ENCODE measurements at regions not wholly inside any gene's neighbourhood (a gene's known extent, or its start where the extent isn't known, plus 50 kb on each side); places are given as distances from the start of the nearest gene placed in this dataset.

DNA sequence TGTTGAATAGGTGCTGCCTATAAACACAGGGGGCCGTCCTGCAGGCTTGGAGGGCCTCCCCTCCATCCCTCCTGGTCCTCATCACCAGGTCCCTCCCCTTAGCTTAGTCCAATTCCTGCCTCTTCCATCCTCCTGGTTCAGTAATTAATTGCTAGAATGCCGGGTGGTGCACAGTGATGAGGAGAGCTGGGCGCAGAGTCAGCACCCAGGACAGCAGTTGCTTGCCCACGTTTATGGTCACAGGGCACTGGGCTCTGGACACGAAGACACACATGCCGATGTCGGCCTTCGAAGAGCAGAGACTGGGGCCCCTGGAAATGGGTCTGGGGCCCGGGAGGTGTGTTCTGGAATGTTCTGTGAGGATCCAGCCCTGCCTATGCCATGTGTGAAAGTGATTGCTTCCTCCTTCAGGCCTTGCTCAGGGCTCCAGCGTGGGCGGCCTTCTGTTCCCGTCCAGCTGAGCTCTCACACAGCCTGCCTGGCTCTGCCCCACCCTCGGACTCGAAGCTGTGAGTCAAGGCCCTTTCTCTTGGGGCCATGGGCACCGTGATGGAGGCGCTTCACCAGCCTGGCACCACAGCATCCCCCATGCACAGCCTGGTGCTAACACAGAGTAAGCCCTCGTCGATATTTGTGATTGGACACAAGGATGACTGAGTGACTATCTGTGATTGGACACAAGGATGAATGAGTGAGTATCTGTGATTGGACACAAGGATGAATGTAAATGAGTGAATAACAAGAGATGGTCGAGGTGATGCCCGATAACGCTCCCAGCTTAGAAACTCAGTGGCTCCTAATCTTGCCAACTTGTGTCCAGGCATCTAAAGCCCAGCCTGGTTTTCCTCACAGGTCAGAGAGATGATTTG lies 884.7 kb downstream of the BRD1 start:
- TF ChIP-seq, protein P1, sequence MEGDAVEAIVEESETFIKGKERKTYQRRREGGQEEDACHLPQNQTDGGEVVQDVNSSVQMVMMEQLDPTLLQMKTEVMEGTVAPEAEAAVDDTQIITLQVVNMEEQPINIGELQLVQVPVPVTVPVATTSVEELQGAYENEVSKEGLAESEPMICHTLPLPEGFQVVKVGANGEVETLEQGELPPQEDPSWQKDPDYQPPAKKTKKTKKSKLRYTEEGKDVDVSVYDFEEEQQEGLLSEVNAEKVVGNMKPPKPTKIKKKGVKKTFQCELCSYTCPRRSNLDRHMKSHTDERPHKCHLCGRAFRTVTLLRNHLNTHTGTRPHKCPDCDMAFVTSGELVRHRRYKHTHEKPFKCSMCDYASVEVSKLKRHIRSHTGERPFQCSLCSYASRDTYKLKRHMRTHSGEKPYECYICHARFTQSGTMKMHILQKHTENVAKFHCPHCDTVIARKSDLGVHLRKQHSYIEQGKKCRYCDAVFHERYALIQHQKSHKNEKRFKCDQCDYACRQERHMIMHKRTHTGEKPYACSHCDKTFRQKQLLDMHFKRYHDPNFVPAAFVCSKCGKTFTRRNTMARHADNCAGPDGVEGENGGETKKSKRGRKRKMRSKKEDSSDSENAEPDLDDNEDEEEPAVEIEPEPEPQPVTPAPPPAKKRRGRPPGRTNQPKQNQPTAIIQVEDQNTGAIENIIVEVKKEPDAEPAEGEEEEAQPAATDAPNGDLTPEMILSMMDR (IDR thresholded peaks at IDR 0.05): no peak
- TF ChIP-seq, protein P2, sequence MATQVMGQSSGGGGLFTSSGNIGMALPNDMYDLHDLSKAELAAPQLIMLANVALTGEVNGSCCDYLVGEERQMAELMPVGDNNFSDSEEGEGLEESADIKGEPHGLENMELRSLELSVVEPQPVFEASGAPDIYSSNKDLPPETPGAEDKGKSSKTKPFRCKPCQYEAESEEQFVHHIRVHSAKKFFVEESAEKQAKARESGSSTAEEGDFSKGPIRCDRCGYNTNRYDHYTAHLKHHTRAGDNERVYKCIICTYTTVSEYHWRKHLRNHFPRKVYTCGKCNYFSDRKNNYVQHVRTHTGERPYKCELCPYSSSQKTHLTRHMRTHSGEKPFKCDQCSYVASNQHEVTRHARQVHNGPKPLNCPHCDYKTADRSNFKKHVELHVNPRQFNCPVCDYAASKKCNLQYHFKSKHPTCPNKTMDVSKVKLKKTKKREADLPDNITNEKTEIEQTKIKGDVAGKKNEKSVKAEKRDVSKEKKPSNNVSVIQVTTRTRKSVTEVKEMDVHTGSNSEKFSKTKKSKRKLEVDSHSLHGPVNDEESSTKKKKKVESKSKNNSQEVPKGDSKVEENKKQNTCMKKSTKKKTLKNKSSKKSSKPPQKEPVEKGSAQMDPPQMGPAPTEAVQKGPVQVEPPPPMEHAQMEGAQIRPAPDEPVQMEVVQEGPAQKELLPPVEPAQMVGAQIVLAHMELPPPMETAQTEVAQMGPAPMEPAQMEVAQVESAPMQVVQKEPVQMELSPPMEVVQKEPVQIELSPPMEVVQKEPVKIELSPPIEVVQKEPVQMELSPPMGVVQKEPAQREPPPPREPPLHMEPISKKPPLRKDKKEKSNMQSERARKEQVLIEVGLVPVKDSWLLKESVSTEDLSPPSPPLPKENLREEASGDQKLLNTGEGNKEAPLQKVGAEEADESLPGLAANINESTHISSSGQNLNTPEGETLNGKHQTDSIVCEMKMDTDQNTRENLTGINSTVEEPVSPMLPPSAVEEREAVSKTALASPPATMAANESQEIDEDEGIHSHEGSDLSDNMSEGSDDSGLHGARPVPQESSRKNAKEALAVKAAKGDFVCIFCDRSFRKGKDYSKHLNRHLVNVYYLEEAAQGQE (IDR thresholded peaks at IDR 0.05; ENCODE audit: insufficient read depth in 1 of 2, low read depth in 2 of 2, low read length in 1 of 2): no peak
- TF ChIP-seq SIN3A (IDR thresholded peaks at IDR 0.05; ENCODE audit: borderline replicate concordance, insufficient read depth, low read depth, low read length): no peak
- no peak for TF ChIP-seq TCF7L2 (IDR thresholded peaks at IDR 0.05; ENCODE audit: low read depth, low read length)
- no peak for TF ChIP-seq POLR2AphosphoS5 (IDR thresholded peaks at IDR 0.05; ENCODE audit: low read depth, low read length)

Data from Panc1 (cell line).